MCF 10A (cell line): ENCODE measurements at regions not wholly inside any gene's neighbourhood (a gene's known extent, or its start where the extent isn't known, plus 50 kb on each side); places are given as distances from the start of the nearest gene placed in this dataset.

Experiments
- BruUV-seq: library from RNA; stranded (reverse); fragments of 400-500 nt; replicated peaks from 2 replicates; lab custom pipeline; 2021; lab: Mats Ljungman, UMichigan
- CTCF ChIA-PET: fragments of 300-600 bp; sonication (Branson Sonifier 250); formaldehyde crosslinking; extraction: SDS; loops from one replicate; lab custom pipeline; 2021; ENCODE audit warnings: antibody characterized with exemption, inconsistent platforms; lab: Yijun Ruan, JAX
- POLR2A ChIA-PET: fragments of 300-600, 350-650 bp; sonication (Branson Sonifier 250); formaldehyde crosslinking; extraction: SDS; loops from one replicate; lab custom pipeline; 2020; ENCODE audit warnings: antibody characterized with exemption, inconsistent platforms; lab: Yijun Ruan, JAX
- DNase-seq: peaks from one replicate; pipeline ENCODE4 v3.0.0-alpha.2; 2018; ENCODE audit not compliant: unreplicated experiment
- H3K27ac Mint-ChIP-seq: one replicate; pipeline ENCODE4 v1.8.0; 2022; ENCODE audit warnings: mild to moderate bottlenecking, low read depth, mixed read lengths; ENCODE audit not compliant: unreplicated experiment
- H3K27me3 Mint-ChIP-seq: one replicate; pipeline ENCODE4 v1.8.0; 2022; ENCODE audit warnings: mixed read lengths; ENCODE audit not compliant: insufficient read depth, unreplicated experiment
- H3K36me3 Mint-ChIP-seq: one replicate; pipeline ENCODE4 v1.8.0; 2022; ENCODE audit warnings: mild to moderate bottlenecking, moderate library complexity, mixed read lengths; ENCODE audit not compliant: insufficient read depth, unreplicated experiment
- H3K4me1 Mint-ChIP-seq: one replicate; pipeline ENCODE4 v1.8.0; 2022; ENCODE audit warnings: mixed read lengths; ENCODE audit not compliant: insufficient read depth, unreplicated experiment
- H3K4me3 Mint-ChIP-seq: one replicate; pipeline ENCODE4 v1.8.0; 2022; ENCODE audit warnings: mild to moderate bottlenecking, moderate library complexity, mixed read lengths; ENCODE audit not compliant: unreplicated experiment
- H3K9me3 Mint-ChIP-seq: one replicate; pipeline ENCODE4 v1.8.0; 2022; ENCODE audit warnings: mixed read lengths; ENCODE audit not compliant: unreplicated experiment
- CTCF ChIP-seq: fragments of 200-600 bp; IDR thresholded peaks from one replicate; pipeline ENCODE4 v1.8.0; 2022; ENCODE audit warnings: antibody characterized with exemption, mild to moderate bottlenecking; ENCODE audit not compliant: unreplicated experiment
- intact Hi-C: fragments of 100-400 bp; cut with micrococcal nuclease; formaldehyde crosslinking; loops from 2 replicates; pipeline ENCODE4 v1.14.1; 2022

GRCh38 chr1:81006502-81006901 is 794.2 kb upstream of the ADGRL2 start:
- BruUV-seq, result no TSS peak
- no peak overlapping the region for H3K4me3 Mint-ChIP-seq
- CTCF ChIA-PET, result interaction anchor here (0.6 kb wide), 1 partner anchor 224 kb away, joined by 3 read pairs; no protein-coding TSS in a partner anchor
- H3K36me3 Mint-ChIP-seq, result no peaks in the 10 kb centered on the region
- no peaks in the 10 kb centered on the region for H3K27me3 Mint-ChIP-seq
- DNase-seq, result no peak
- no peak for TF ChIP-seq CTCF
- intact Hi-C loops, result no loop called here
- peak overlapping the region; percentile 37 for H3K27ac Mint-ChIP-seq
- peaks cover 13% of the 10 kb centered on the region for H3K4me1 Mint-ChIP-seq
- H3K9me3 Mint-ChIP-seq, result no peaks in the 10 kb centered on the region
- POLR2A ChIA-PET, result no interaction called here

GRCh38 chr1:81004011-81004410 is 796.7 kb upstream of the ADGRL2 start:
- Mint-ChIP-seq H3K4me3 (no peak overlapping the region), H3K27me3 (no peaks in the 10 kb centered on the region), H3K27ac (no peak overlapping the region), H3K36me3 (no peaks in the 10 kb centered on the region), H3K4me1 (peaks cover 13% of the 10 kb centered on the region), H3K9me3 (no peaks in the 10 kb centered on the region)
- no TSS peak for BruUV-seq
- TF ChIP-seq CTCF, result no peak
- ChIA-PET POLR2A (interaction anchor here (0.7 kb wide), 1 partner anchor 184 kb away, joined by 3 read pairs; no protein-coding TSS in a partner anchor), CTCF (no interaction called here)
- no peak for DNase-seq
- intact Hi-C loops, result no loop called here

- Mint-ChIP-seq H3K9me3 (no peaks in the 10 kb centered on the region), H3K27me3 (no peaks in the 10 kb centered on the region), H3K36me3 (no peaks in the 10 kb centered on the region), H3K4me3 (no peak overlapping the region), H3K27ac (no peak overlapping the region), H3K4me1 (no peaks in the 10 kb centered on the region)
- POLR2A ChIA-PET, result no interaction called here
- CTCF ChIA-PET, result interaction anchor here (0.6 kb wide), 1 partner anchor 772 kb away, joined by 3 read pairs; no protein-coding TSS in a partner anchor
- TF ChIP-seq CTCF, result no peak
- intact Hi-C loops, result no loop called here
- BruUV-seq, result no TSS peak
- DNase-seq, result no peak
These were observed 805.8 kb upstream of the ADGRL2 start for GRCh38 chr1:80994934-80995333.

GRCh38 chr1:80994038-80994437 is 806.7 kb upstream of the ADGRL2 start:
- no peak overlapping the region for H3K4me3 Mint-ChIP-seq
- ChIA-PET CTCF (interaction anchor here (0.7 kb wide), 1 partner anchor 1123 kb away, joined by 3 read pairs; no protein-coding TSS in a partner anchor), POLR2A (no interaction called here)
- H3K36me3 Mint-ChIP-seq, result no peaks in the 10 kb centered on the region
- no TSS peak for BruUV-seq
- TF ChIP-seq CTCF, result no peak
- no peaks in the 10 kb centered on the region for H3K4me1 Mint-ChIP-seq
- no peak overlapping the region for H3K27ac Mint-ChIP-seq
- no peaks in the 10 kb centered on the region for H3K27me3 Mint-ChIP-seq
- intact Hi-C loops, result no loop called here
- no peak for DNase-seq
- H3K9me3 Mint-ChIP-seq, result no peaks in the 10 kb centered on the region
